GM19240 (cell line): ENCODE measurements at regions not wholly inside any gene's neighbourhood (a gene's known extent, or its start where the extent isn't known, plus 50 kb on each side); places are given as distances from the start of the nearest gene placed in this dataset.
"Not testable (repeated sequence)": the region's sequence is repeated elsewhere in the genome, so short reads cannot be mapped to it uniquely, and the experiment has no call there.

Experiments used
- DNase-seq: peaks from one replicate; pipeline ENCODE4 v3.0.0; 2011; ENCODE audit warnings: low spot score; ENCODE audit not compliant: insufficient read length

- not testable (repeated sequence) for DNase-seq
Measured at GRCh38 chr6:71360556-71361335, 72.1 kb downstream of the OGFRL1 start.

- no peak for DNase-seq
Measured at GRCh38 chr6:71364889-71365542, 76.4 kb downstream of the OGFRL1 start.

- DNase-seq, result no peak
Measured at GRCh38 chr6:71367756-71368155, 79.1 kb downstream of the OGFRL1 start.

GRCh38 chr6:71368284-71368683, 79.7 kb downstream of the OGFRL1 start:
- DNase-seq, result no peak

- DNase-seq, result no peak
Measured at GRCh38 chr6:71371559-71371958, 82.9 kb downstream of the OGFRL1 start.

- DNase-seq, result no peak
Measured at GRCh38 chr6:71373943-71374342, 85.3 kb downstream of the OGFRL1 start.

GRCh38 chr6:71375676-71376075, 87.1 kb downstream of the OGFRL1 start:
- DNase-seq, result no peak

GRCh38 chr6:71376830-71377229, 88.2 kb downstream of the OGFRL1 start:
- no peak for DNase-seq

- DNase-seq, result no peak
Measured at GRCh38 chr6:71383476-71383875, 94.9 kb downstream of the OGFRL1 start.

GRCh38 chr6:71383901-71384489, 95.4 kb downstream of the OGFRL1 start:
- DNase-seq, result no peak

GRCh38 chr6:71385111-71385822, 96.7 kb downstream of the OGFRL1 start:
- no peak for DNase-seq

- DNase-seq, result no peak
Measured at GRCh38 chr6:71386215-71386614, 97.6 kb downstream of the OGFRL1 start.

GRCh38 chr6:71387179-71387578, 98.6 kb downstream of the OGFRL1 start:
- no peak for DNase-seq

GRCh38 chr6:71388068-71388744, 99.6 kb downstream of the OGFRL1 start:
- no peak for DNase-seq

- DNase-seq, result no peak
Measured at GRCh38 chr6:71388856-71389527, 100.4 kb downstream of the OGFRL1 start.

GRCh38 chr6:71391126-71391525, 102.5 kb downstream of the OGFRL1 start:
- no peak for DNase-seq

GRCh38 chr6:71392276-71392675, 103.7 kb downstream of the OGFRL1 start:
- no peak for DNase-seq

GRCh38 chr6:71393471-71393870, 104.9 kb downstream of the OGFRL1 start:
- no peak for DNase-seq

- DNase-seq, result no peak
Measured at GRCh38 chr6:71393981-71394432, 105.4 kb downstream of the OGFRL1 start.

- DNase-seq, result no peak
Measured at GRCh38 chr6:71394926-71395325, 106.3 kb downstream of the OGFRL1 start.
